Parathyroid adenoma (tissue), 2 donors: ENCODE measurements at regions not wholly inside any gene's neighbourhood (a gene's known extent, or its start where the extent isn't known, plus 50 kb on each side); places are given as distances from the start of the nearest gene placed in this dataset.

Experiments
- H2AFZ ChIP-seq: fragments of 300-600 bp; sonication (generic); one replicate; pipeline ENCODE4 v1.7.0; 2017; ENCODE audit warnings: antibody characterized with exemption, mild to moderate bottlenecking
- H3K27ac ChIP-seq: fragments of 300-600 bp; sonication (generic); one replicate; pipeline ENCODE4 v1.7.0; 2017
- H3K27me3 ChIP-seq: fragments of 300-600 bp; sonication (generic); one replicate; pipeline ENCODE4 v1.7.0; 2017; ENCODE audit warnings: low read length; ENCODE audit not compliant: control insufficient read depth, insufficient read depth
- H3K36me3 ChIP-seq: fragments of 300-600 bp; sonication (generic); one replicate; pipeline ENCODE4 v1.7.0; 2017; ENCODE audit warnings: low read length; ENCODE audit not compliant: control insufficient read depth, insufficient read depth
- H3K4me1 ChIP-seq: fragments of 300-600 bp; sonication (generic); one replicate; pipeline ENCODE4 v1.7.0; 2017; ENCODE audit warnings: control low read depth
- H3K4me2 ChIP-seq: fragments of 300-600 bp; sonication (generic); one replicate; pipeline ENCODE4 v1.7.0; 2017; ENCODE audit warnings: low read length
- H3K4me3 ChIP-seq: fragments of 300-600 bp; sonication (generic); one replicate; pipeline ENCODE4 v1.7.0; 2017; ENCODE audit warnings: low read depth, low read length
- H3K79me2 ChIP-seq: fragments of 300-600 bp; sonication (generic); one replicate; pipeline ENCODE4 v1.7.0; 2017; ENCODE audit warnings: control low read depth
- H3K9ac ChIP-seq: fragments of 300-600 bp; sonication (generic); one replicate; pipeline ENCODE4 v1.7.0; 2017; ENCODE audit warnings: mild to moderate bottlenecking
- H3K9me3 ChIP-seq: fragments of 300-600 bp; sonication (generic); one replicate; pipeline ENCODE4 v1.7.0; 2017; ENCODE audit warnings: low read length; ENCODE audit not compliant: control insufficient read depth
- CTCF ChIP-seq: fragments of 300-600 bp; sonication (generic); IDR thresholded peaks from one replicate; pipeline ENCODE4 v1.7.0; 2017; ENCODE audit warnings: antibody characterized with exemption, mild to moderate bottlenecking
- donor health status: primary hyperparathyroidism.

- no peak for TF ChIP-seq CTCF
- Histone ChIP-seq H3K4me1 (no peaks in the 10 kb centered on the region), H3K9ac (no peak overlapping the region), H3K36me3 (no peaks in the 10 kb centered on the region), H3K27me3 (no peaks in the 10 kb centered on the region), H3K4me2 (no peak overlapping the region), H3K9me3 (no peaks in the 10 kb centered on the region), H3K79me2 (no peaks in the 10 kb centered on the region), H3K4me3 (no peak overlapping the region), H3K27ac (no peak overlapping the region), H2AFZ (no peak overlapping the region)
These were observed 756.2 kb downstream of the TLE1 start for GRCh38 chr9:80932947-80933780.

GRCh38 chr9:80932181-80932580, 757.2 kb downstream of the TLE1 start:
- TF ChIP-seq CTCF = no peak
- H2AFZ ChIP-seq = no peak overlapping the region
- no peaks in the 10 kb centered on the region for H3K4me1 ChIP-seq

GRCh38 chr9:80931163-80931562, 758.2 kb downstream of the TLE1 start:
- no peaks in the 10 kb centered on the region for H3K36me3 ChIP-seq
- H3K9ac ChIP-seq = no peak overlapping the region
- H3K27ac ChIP-seq = no peak overlapping the region
- H2AFZ ChIP-seq = no peak overlapping the region
- H3K9me3 ChIP-seq = no peaks in the 10 kb centered on the region
- H3K4me3 ChIP-seq = no peak overlapping the region
- no peak overlapping the region for H3K4me2 ChIP-seq
- H3K4me1 ChIP-seq = no peaks in the 10 kb centered on the region
- no peaks in the 10 kb centered on the region for H3K79me2 ChIP-seq
- H3K27me3 ChIP-seq = no peaks in the 10 kb centered on the region
- no peak for TF ChIP-seq CTCF

More at GRCh38 chr9:80932181-80932580, 757.2 kb downstream of the TLE1 start:
- no peaks in the 10 kb centered on the region for H3K79me2 ChIP-seq
- no peaks in the 10 kb centered on the region for H3K27me3 ChIP-seq
- no peaks in the 10 kb centered on the region for H3K36me3 ChIP-seq
- no peak overlapping the region for H3K4me3 ChIP-seq
- no peak overlapping the region for H3K4me2 ChIP-seq
- H3K27ac ChIP-seq = no peak overlapping the region
- H3K9ac ChIP-seq = no peak overlapping the region
- H3K9me3 ChIP-seq = no peaks in the 10 kb centered on the region

- no peak overlapping the region for H2AFZ ChIP-seq
- no peaks in the 10 kb centered on the region for H3K79me2 ChIP-seq
- H3K36me3 ChIP-seq = no peaks in the 10 kb centered on the region
- H3K9ac ChIP-seq = no peak overlapping the region
- TF ChIP-seq CTCF = no peak
- H3K4me3 ChIP-seq = no peak overlapping the region
- H3K4me1 ChIP-seq = no peaks in the 10 kb centered on the region
- no peak overlapping the region for H3K4me2 ChIP-seq
- H3K27me3 ChIP-seq = no peaks in the 10 kb centered on the region
- H3K9me3 ChIP-seq = no peaks in the 10 kb centered on the region
- H3K27ac ChIP-seq = no peak overlapping the region
These were observed 760.6 kb downstream of the TLE1 start for GRCh38 chr9:80928697-80929096.

GRCh38 chr9:80926611-80927010, 762.7 kb downstream of the TLE1 start:
- Histone ChIP-seq H3K27ac (no peak overlapping the region), H3K79me2 (no peaks in the 10 kb centered on the region), H3K27me3 (no peaks in the 10 kb centered on the region), H3K9me3 (no peaks in the 10 kb centered on the region), H3K4me1 (no peaks in the 10 kb centered on the region), H3K4me3 (no peak overlapping the region), H3K36me3 (no peaks in the 10 kb centered on the region), H3K4me2 (no peak overlapping the region), H2AFZ (no peak overlapping the region), H3K9ac (no peak overlapping the region)
- TF ChIP-seq CTCF = no peak
